ELF-1 (cell line): ENCODE measurements at regions not wholly inside any gene's neighbourhood (a gene's known extent, or its start where the extent isn't known, plus 50 kb on each side); places are given as distances from the start of the nearest gene placed in this dataset.
A peak's percentile ranks its signal among the peaks of the same experiment; 100 is the strongest.

ENCODE experiments used
- DNase-seq: peaks from one replicate; pipeline ENCODE4 v3.0.0-alpha.2; 2016; ENCODE audit warnings: low read depth, low spot score

- DNase-seq: no peak
Measured at GRCh38 chr14:100438678-100439592, 115.8 kb downstream of the SLC25A47 start.

- no peak for DNase-seq
Measured at GRCh38 chr14:100439781-100440180, 116.6 kb downstream of the SLC25A47 start.

- DNase-seq: peak; percentile 83
Measured at GRCh38 chr14:100440207-100440631, 117.1 kb downstream of the SLC25A47 start.

GRCh38 chr14:100440758-100441203, 117.6 kb downstream of the SLC25A47 start:
- DNase-seq: no peak

GRCh38 chr14:100441271-100441947, 118.3 kb downstream of the SLC25A47 start:
- no peak for DNase-seq

GRCh38 chr14:100442036-100442435, 118.9 kb downstream of the SLC25A47 start:
- DNase-seq: no peak

GRCh38 chr14:100442498-100443490, 119.7 kb downstream of the SLC25A47 start:
- no peak for DNase-seq

- DNase-seq: no peak
Measured at GRCh38 chr14:100443603-100444002, 120.5 kb downstream of the SLC25A47 start.

- no peak for DNase-seq
Measured at GRCh38 chr14:100445436-100446088, 122.4 kb downstream of the SLC25A47 start.

- peak; percentile 59 for DNase-seq
Measured at GRCh38 chr14:100446572-100446971, 123.4 kb downstream of the SLC25A47 start.

GRCh38 chr14:100448376-100448775, 125.2 kb downstream of the SLC25A47 start:
- no peak for DNase-seq

GRCh38 chr14:100449225-100449987, 126.3 kb downstream of the SLC25A47 start:
- DNase-seq: no peak

GRCh38 chr14:100450049-100450448, 126.9 kb downstream of the SLC25A47 start:
- no peak for DNase-seq

GRCh38 chr14:100450736-100451135, 127.6 kb downstream of the SLC25A47 start:
- DNase-seq: no peak

GRCh38 chr14:100451264-100451663, 128.1 kb downstream of the SLC25A47 start:
- no peak for DNase-seq

- DNase-seq: no peak
Measured at GRCh38 chr14:100453930-100454329, 130.8 kb downstream of the SLC25A47 start.

- DNase-seq: no peak
Measured at GRCh38 chr14:100454437-100454836, 131.3 kb downstream of the SLC25A47 start.

GRCh38 chr14:100463937-100464336, 123.3 kb downstream of the BEGAIN start:
- no peak for DNase-seq

GRCh38 chr14:100466111-100466856, 120.9 kb downstream of the BEGAIN start:
- DNase-seq: peak; percentile 54
